SK-N-SH (cell line): ENCODE measurements at regions not wholly inside any gene's neighbourhood (a gene's known extent, or its start where the extent isn't known, plus 50 kb on each side); places are given as distances from the start of the nearest gene placed in this dataset.
A peak's percentile ranks its signal among the peaks of the same experiment; 100 is the strongest.

ENCODE experiments used
- CTCF ChIA-PET: fragments of 300-600, 350-600 bp; formaldehyde crosslinking; extraction: SDS; loops from one replicate; lab custom pipeline; 2021; lab: Yijun Ruan, JAX
- POLR2A ChIA-PET: fragments of 350-600 bp; sonication (Branson Sonifier 250); formaldehyde crosslinking; extraction: SDS; loops from one replicate; lab custom pipeline; 2020; ENCODE audit warnings: antibody characterized with exemption, inconsistent platforms; lab: Yijun Ruan, JAX
- DNase-seq: peaks from one replicate; pipeline ENCODE4 v3.0.0; 2012
- H2AFZ ChIP-seq: fragments of 200-600 bp; sonication (generic); 2 replicates; pipeline ENCODE4 v1.8.1; 2016; ENCODE audit warnings: antibody characterized with exemption, mild to moderate bottlenecking, low read depth
- H3F3A ChIP-seq: fragments of 200-600 bp; sonication (generic); replicated peaks from 2 replicates; pipeline ENCODE3; 2016; ENCODE audit warnings: antibody characterized with exemption, mild to moderate bottlenecking; ENCODE audit not compliant: insufficient read depth
- H3K27ac ChIP-seq, 2 experiments: fragments of 200-500 bp in 1 of 2; fragments of 200-600 bp in 1 of 2; sonication (Bioruptor generic) in 1 of 2; sonication (generic), shearing (Covaris generic) in 1 of 2; 2 replicates each; pipeline versions ENCODE4 v1.5.1 to v1.6.1; 2014 to 2016; ENCODE audit warnings: low read depth in 2 of 2, inconsistent platforms in 1 of 2, low read length in 1 of 2, mild to moderate bottlenecking in 1 of 2, mixed read lengths in 1 of 2
- H3K27me3 ChIP-seq: fragments of 200-600 bp; sonication (generic), shearing (Covaris generic); 2 replicates; pipeline ENCODE4 v1.6.1; 2016; ENCODE audit warnings: mixed run types; ENCODE audit not compliant: insufficient read depth
- H3K36me3 ChIP-seq, 2 experiments: fragments of 200-500 bp in 1 of 2; fragments of 200-600 bp in 1 of 2; sonication (Bioruptor generic) in 1 of 2; sonication (generic) in 1 of 2; replicated peaks in 1 of 2; 2 replicates each; pipeline versions ENCODE3 to v1.5.1; 2014 to 2016; ENCODE audit warnings: low read length in 1 of 2, mild to moderate bottlenecking in 1 of 2; ENCODE audit not compliant: insufficient read depth in 2 of 2, control insufficient read depth in 1 of 2
- H3K4me1 ChIP-seq, 2 experiments: fragments of 200-500 bp in 1 of 2; fragments of 200-600 bp in 1 of 2; sonication (Bioruptor generic) in 1 of 2; sonication (generic), shearing (Covaris generic) in 1 of 2; 2 replicates each; pipeline versions ENCODE4 v1.5.1 to v1.6.1; 2014 to 2016; ENCODE audit warnings: low read depth in 1 of 2, low read length in 1 of 2, mixed run types in 1 of 2; ENCODE audit not compliant: insufficient read depth in 2 of 2, control insufficient read depth in 1 of 2
- H3K4me2 ChIP-seq: fragments of 200-600 bp; sonication (generic), shearing (Covaris generic); 2 replicates; pipeline ENCODE4 v1.6.1; 2017; ENCODE audit warnings: mixed run types
- H3K4me3 ChIP-seq, 2 experiments: fragments of 200-500 bp in 1 of 2; fragments of 200-600 bp in 1 of 2; sonication (Bioruptor generic) in 1 of 2; sonication (generic), shearing (Covaris generic) in 1 of 2; 2 replicates each; pipeline versions ENCODE4 v1.5.1 to v1.8.1; 2014 to 2016; ENCODE audit warnings: low read depth in 2 of 2, inconsistent platforms in 1 of 2, low read length in 1 of 2, mild to moderate bottlenecking in 1 of 2, mixed read lengths in 1 of 2, moderate library complexity in 1 of 2
- H3K79me2 ChIP-seq: fragments of 200-600 bp; sonication (generic); 2 replicates; pipeline ENCODE4 v1.8.1; 2017; ENCODE audit warnings: mild to moderate bottlenecking; ENCODE audit not compliant: insufficient read depth
- H3K9ac ChIP-seq: fragments of 200-600 bp; sonication (generic); 2 replicates; pipeline ENCODE4 v1.6.1; 2017; ENCODE audit warnings: mixed run types
- H3K9me2 ChIP-seq: fragments of 200-600 bp; sonication (generic); 2 replicates; pipeline ENCODE4 v1.6.1; 2017; ENCODE audit warnings: mixed run types
- H3K9me3 ChIP-seq: fragments of 200-600 bp; sonication (generic); 2 replicates; pipeline ENCODE4 v1.6.1; 2017; ENCODE audit warnings: mixed run types, mild to moderate bottlenecking, moderate library complexity
- H4K20me1 ChIP-seq: fragments of 200-600 bp; sonication (generic); 2 replicates; pipeline ENCODE4 v1.6.1; 2017; ENCODE audit warnings: mild to moderate bottlenecking, mixed run types; ENCODE audit not compliant: insufficient read depth
- CTCF ChIP-seq: fragments of 200-600 bp; sonication (generic); IDR thresholded peaks from 2 replicates; pipeline ENCODE4 v1.6.1; 2017; ENCODE audit warnings: antibody characterized with exemption, mild to moderate bottlenecking, moderate library complexity
- ELF1 ChIP-seq: IDR thresholded peaks from 2 replicates; pipeline ENCODE4 v1.4.0; 2012
- EP300 ChIP-seq, 2 experiments: IDR thresholded peaks; 2 replicates each; pipeline versions ENCODE4 v1.4.0 to v1.6.1; 2012; ENCODE audit warnings: borderline replicate concordance in 1 of 2, low read depth in 1 of 2, low read length in 1 of 2
- FOXJ3 ChIP-seq: sonication (generic); formaldehyde crosslinking; IDR thresholded peaks from 2 replicates; pipeline ENCODE4 v1.5.1; 2020; ENCODE audit warnings: mild to moderate bottlenecking, missing genetic modification reagents
- FOXM1 ChIP-seq: IDR thresholded peaks from 2 replicates; pipeline ENCODE4 v1.4.0; 2012; ENCODE audit warnings: low read depth, mild to moderate bottlenecking
- GABPA ChIP-seq: IDR thresholded peaks from 2 replicates; pipeline ENCODE4 v1.4.0; 2012; ENCODE audit warnings: low read depth, mild to moderate bottlenecking
- IRF3 ChIP-seq: fragments of 150-350 bp; IDR thresholded peaks from 2 replicates; pipeline ENCODE4 v1.6.1; 2016; ENCODE audit warnings: mild to moderate bottlenecking, low read depth, low read length
- MXI1 ChIP-seq: IDR thresholded peaks from 2 replicates; pipeline ENCODE4 v1.6.1; 2012; ENCODE audit warnings: mild to moderate bottlenecking, low read depth, low read length, improper control_type of control experiment
- NRF1 ChIP-seq: IDR thresholded peaks from 2 replicates; pipeline ENCODE4 v1.6.1; 2012; ENCODE audit warnings: low read depth, mild to moderate bottlenecking, low read length
- POLR2AphosphoS5 ChIP-seq: IDR thresholded peaks from 2 replicates; pipeline ENCODE4 v1.6.1; 2012; ENCODE audit warnings: low read depth, low read length
- RCOR1 ChIP-seq: fragments of 150-350 bp; IDR thresholded peaks from 2 replicates; pipeline ENCODE4 v1.6.1; 2017; ENCODE audit warnings: antibody characterized with exemption, low read length
- RFX5 ChIP-seq: IDR thresholded peaks from 2 replicates; pipeline ENCODE4 v1.6.1; 2012; ENCODE audit warnings: mild to moderate bottlenecking, improper control_type of control experiment, low read length
- RXRA ChIP-seq: IDR thresholded peaks from 2 replicates; pipeline ENCODE4 v1.4.0; 2012; ENCODE audit warnings: low read depth, mild to moderate bottlenecking, borderline replicate concordance
- SIN3A ChIP-seq: IDR thresholded peaks from 2 replicates; pipeline ENCODE4 v1.6.1; 2012; ENCODE audit warnings: low read depth, mild to moderate bottlenecking, low read length, moderate library complexity, borderline replicate concordance
- SMC3 ChIP-seq: IDR thresholded peaks from 2 replicates; pipeline ENCODE4 v1.6.1; 2012; ENCODE audit warnings: low read depth, low read length, improper control_type of control experiment
- TEAD4 ChIP-seq: IDR thresholded peaks from 2 replicates; pipeline ENCODE4 v1.4.0; 2012; ENCODE audit warnings: mild to moderate bottlenecking, borderline replicate concordance; ENCODE audit not compliant: insufficient read depth
- USF1 ChIP-seq: IDR thresholded peaks from 2 replicates; pipeline ENCODE4 v1.4.0; 2012; ENCODE audit warnings: low read depth, borderline replicate concordance
- USF2 ChIP-seq: fragments of 150-350 bp; IDR thresholded peaks from 2 replicates; pipeline ENCODE4 v1.6.1; 2017; ENCODE audit warnings: antibody characterized with exemption, low read length, low read depth, borderline replicate concordance
- WGBS: methylation state at CpG from one replicate; pipeline ENCODE4 v1.1.6; 2017; ENCODE audit warnings: low lambda C conversion rate; 5-methylcytosine and 5-hydroxymethylcytosine counted together

- CTCF ChIA-PET: no interaction called here
Measured at GRCh38 chr14:28254768-28255167, 511.8 kb upstream of the FOXG1 start.

GRCh38 chr14:28264306-28264705 is 502.3 kb upstream of the FOXG1 start:
- no peak overlapping the region for H3K27ac ChIP-seq
- H3K4me1 ChIP-seq: no peaks in the 10 kb centered on the region
- no peaks in the 10 kb centered on the region for H3K9me2 ChIP-seq
- H4K20me1 ChIP-seq: no peaks in the 10 kb centered on the region
- ChIA-PET CTCF (no interaction called here), POLR2A (no interaction called here)
- H3K36me3 ChIP-seq: no peaks in the 10 kb centered on the region
- 35% methylated on average over 17 of the region's 29 CpGs for WGBS
- H3K4me2 ChIP-seq: peak overlapping the region; percentile 47
- peaks cover 18% of the 10 kb centered on the region; the same call in 1 of the 2 replicates for H3K27me3 ChIP-seq
- no peaks in the 10 kb centered on the region for H3F3A ChIP-seq
- no peak for TF ChIP-seq FOXM1
- TF ChIP-seq CTCF: 0 out of 2 replicates have a peak, but pooled peaks have one; percentile 12
- no peaks in the 10 kb centered on the region for H3K9me3 ChIP-seq
- DNase-seq: no peak
- H3K4me3 ChIP-seq: peak overlapping the region in 1 of 2 experiments; percentile 39; a peak in 1 of 4 replicates
- no peaks in the 10 kb centered on the region for H3K79me2 ChIP-seq
- H3K9ac ChIP-seq: no peak overlapping the region
- no peak overlapping the region for H2AFZ ChIP-seq

More at GRCh38 chr14:28254768-28255167, 511.8 kb upstream of the FOXG1 start:
- H3K79me2 ChIP-seq: no peaks in the 10 kb centered on the region
- H4K20me1 ChIP-seq: no peaks in the 10 kb centered on the region
- H3K9me3 ChIP-seq: no peaks in the 10 kb centered on the region
- H3F3A ChIP-seq: no peaks in the 10 kb centered on the region
- no peak for DNase-seq
- POLR2A ChIA-PET: no interaction called here
- H3K4me2 ChIP-seq: no peak overlapping the region
- 9% methylated on average over 1 of the region's 1 CpG for WGBS
- no peaks in the 10 kb centered on the region for H3K36me3 ChIP-seq
- no peak overlapping the region for H3K9ac ChIP-seq
- 0 out of 2 replicates have a peak, but pooled peaks cover 6% of the 10 kb centered on the region for H3K9me2 ChIP-seq
- no peaks in the 10 kb centered on the region for H3K27me3 ChIP-seq
- no peak overlapping the region for H3K4me3 ChIP-seq
- TF ChIP-seq RXRA (no peak), GABPA (no peak), RFX5 (no peak), SMC3 (no peak), USF1 (no peak), FOXM1 (no peak), USF2 (no peak), MXI1 (no peak), NRF1 (no peak), EP300 (IDR thresholded peaks at IDR 0.05; ENCODE audit: borderline replicate concordance in 1 of 2, low read depth in 1 of 2, low read length in 1 of 2) (no peak), SIN3A (no peak), FOXJ3 (no peak), IRF3 (no peak), ELF1 (no peak), RCOR1 (no peak), TEAD4 (no peak), POLR2AphosphoS5 (no peak)
- H3K27ac ChIP-seq: no peak overlapping the region
- H3K4me1 ChIP-seq: no peaks in the 10 kb centered on the region
- H2AFZ ChIP-seq: no peak overlapping the region
